ENCODE measurements at regions not wholly inside any gene's neighbourhood (a gene's known extent, or its start where the extent isn't known, plus 50 kb on each side); places are given as distances from the start of the nearest gene placed in this dataset.
"Not testable (repeated sequence)": the region's sequence is repeated elsewhere in the genome, so short reads cannot be mapped to it uniquely, and the experiment has no call there.

DNA sequence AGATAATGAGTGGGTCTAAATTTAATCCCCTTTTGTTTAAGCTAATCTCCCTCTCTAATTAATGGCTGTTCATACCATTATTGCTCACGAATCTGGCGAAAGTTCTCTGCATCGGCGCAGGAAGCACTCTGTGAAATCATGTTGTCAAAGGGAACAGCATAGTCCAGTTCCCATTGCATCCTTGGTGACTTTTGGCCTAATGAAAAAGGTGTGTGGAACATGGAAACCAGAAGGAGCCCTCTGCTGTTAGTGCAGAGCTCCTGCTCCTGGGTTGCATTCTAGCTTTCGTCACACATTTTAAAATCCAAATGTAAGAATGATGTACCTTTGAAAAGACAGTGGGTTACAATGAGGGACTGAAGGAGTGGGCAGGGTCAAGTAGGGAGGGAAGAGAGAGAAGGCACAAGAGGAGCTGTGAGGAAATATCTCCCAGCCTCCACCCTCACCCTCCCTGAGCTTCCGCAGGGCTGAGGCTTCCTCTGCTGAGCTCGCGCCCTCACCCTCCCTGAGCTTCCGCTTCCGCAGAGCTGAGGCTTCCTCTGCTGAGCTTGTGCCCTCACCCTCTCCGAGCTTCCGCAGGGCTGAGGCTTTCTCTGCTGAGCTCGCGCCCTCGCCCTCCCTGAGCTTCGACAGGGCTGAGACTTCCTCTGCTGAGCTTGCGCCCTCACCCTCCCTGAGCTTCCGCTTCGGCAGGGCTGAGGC lies 754.3 kb upstream of the TPTE start:
- not testable (repeated sequence) for DNase-seq

- no peak for DNase-seq
Measured at GRCh38 chr21:9767592-9768375, 753.6 kb upstream of the TPTE start.

- DNase-seq = not testable (repeated sequence)
Measured at GRCh38 chr21:9768376-9769130, 752.8 kb upstream of the TPTE start.

- DNase-seq = not testable (repeated sequence)
Measured at GRCh38 chr21:9769131-9769498, 752.3 kb upstream of the TPTE start.

- not testable (repeated sequence) for DNase-seq
Measured at GRCh38 chr21:9769718-9770690, 751.4 kb upstream of the TPTE start.

DNA sequence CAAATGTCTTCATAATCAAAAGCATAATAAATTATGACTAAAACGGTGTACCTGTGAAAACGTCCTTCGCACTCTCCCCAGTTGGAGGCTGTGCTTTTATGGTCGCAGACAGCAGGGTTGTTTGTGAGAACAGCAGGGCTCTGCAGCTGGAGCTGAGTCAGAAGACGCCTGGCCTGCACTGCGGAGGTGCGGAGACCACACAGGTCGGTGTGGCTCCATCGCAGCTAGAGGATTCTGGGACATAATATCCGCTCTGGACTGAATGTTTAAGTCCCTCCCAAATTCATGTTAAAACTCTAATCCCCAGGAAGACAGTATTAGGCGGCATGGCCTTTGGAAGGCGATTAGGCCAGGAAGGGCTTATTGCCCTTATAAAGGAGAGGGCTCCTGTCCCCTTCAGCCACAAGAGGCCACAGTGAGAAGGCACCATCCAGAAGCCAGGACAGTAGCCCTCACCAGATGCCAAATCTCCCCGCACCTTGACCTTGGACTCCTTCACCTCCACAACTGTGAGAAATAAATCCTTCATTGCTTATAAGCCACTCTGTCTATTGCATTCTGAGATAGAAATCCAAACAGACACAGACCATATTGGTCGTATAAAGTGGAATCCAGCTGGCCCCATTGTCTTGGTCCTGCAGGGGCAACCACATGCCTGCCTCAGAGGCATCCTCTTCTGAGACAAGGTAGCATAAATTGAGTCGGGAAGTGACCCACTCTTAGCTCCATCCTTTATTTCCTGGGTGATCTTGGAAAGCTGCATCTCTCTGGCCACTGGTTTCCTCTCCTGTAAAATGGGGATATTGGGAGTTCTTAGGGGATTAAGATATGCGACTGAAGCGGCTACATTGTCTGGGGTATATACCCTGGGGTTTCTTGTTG lies 749.7 kb upstream of the TPTE start:
- DNase-seq = not testable (repeated sequence)

DNA sequence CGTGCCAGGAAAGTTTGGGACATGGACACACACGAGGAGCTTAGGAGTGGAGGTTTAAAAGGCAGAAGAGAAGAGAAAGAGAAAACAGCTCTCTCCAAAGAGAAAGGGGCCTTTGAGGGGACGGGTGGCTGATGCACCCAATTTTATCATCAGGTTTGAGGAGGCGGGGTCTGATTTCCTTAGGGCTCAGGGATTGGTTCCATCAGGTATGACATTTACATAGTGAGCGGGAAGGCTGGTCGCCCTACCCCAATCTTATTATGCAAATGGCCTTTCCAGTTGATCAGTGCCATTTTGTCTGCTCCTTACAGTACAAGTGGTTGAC lies 749.1 kb upstream of the TPTE start:
- no peak for DNase-seq

DNA sequence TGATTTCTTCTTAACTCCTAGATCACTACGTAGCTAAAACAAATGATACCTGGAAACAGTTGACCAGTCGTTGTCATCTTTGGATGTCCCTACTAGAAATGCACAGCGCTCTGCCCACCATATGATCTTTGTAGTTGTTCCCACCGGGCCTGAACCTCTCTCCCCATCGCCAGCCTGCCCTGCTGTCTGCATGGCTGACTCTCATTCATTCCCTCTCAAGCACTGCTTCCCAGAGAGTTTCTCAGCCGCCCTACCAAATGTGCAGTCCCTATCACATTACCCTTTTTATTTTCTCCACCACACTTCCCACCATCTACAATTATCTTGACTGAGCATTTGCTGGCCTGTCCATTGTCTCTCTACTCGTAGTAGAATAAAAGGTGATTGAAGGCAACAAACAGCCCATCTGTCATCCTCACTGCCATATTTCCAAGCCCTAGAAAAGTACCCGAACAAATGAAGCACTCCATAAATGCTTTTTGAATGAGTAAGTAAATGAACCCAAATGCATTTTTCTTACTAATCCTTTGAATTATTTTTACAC lies 748.4 kb upstream of the TPTE start:
- not testable (repeated sequence) for DNase-seq

GRCh38 chr21:9774347-9774746 lies 747.0 kb upstream of the TPTE start:
- no peak for DNase-seq

GRCh38 chr21:9774901-9775593 lies 746.3 kb upstream of the TPTE start:
- not testable (repeated sequence) for DNase-seq

DNA sequence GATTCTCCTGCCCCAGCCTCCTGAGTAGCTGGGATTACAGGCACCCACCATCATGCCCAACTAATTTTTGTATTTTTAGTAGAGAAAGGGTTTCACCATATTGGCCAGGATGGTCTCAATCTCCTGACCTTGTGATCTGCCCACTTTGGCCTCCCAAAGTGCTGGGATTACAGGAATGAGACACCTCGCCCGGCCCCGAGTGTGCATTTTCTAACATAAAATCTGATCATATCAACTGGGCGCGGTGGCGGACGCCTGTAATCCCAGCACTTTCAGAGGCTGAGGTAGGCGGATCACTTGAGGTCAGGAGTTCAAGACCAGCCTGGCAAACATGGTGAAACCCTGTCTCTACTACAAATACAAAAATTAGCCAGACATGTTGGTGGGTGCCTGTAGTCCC lies 745.5 kb upstream of the TPTE start:
- DNase-seq = not testable (repeated sequence)

- DNase-seq = not testable (repeated sequence)
Measured at GRCh38 chr21:9776286-9777020, 744.9 kb upstream of the TPTE start.

DNA sequence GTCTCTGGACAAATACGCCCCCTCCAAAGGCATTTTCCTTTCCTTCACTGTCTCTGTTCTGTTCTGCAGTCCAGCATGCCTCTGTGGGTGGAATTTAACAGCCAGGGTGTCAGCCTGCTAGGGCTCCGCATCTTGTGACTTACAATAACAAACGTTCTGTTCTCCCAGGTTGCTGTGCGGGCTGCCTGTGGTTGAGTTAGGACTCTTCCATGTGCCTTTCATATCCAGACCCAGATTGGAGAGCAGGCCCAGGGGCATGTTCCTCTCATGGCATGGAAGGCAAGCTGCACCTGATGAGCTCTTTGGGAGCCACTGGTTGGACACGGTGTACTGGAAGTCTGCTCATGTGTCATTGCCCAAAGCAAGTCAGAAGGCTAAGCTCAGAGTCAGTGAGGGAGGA lies 742.8 kb upstream of the TPTE start:
- DNase-seq = not testable (repeated sequence)

GRCh38 chr21:9780441-9780937 lies 740.9 kb upstream of the TPTE start:
- no peak for DNase-seq

DNA sequence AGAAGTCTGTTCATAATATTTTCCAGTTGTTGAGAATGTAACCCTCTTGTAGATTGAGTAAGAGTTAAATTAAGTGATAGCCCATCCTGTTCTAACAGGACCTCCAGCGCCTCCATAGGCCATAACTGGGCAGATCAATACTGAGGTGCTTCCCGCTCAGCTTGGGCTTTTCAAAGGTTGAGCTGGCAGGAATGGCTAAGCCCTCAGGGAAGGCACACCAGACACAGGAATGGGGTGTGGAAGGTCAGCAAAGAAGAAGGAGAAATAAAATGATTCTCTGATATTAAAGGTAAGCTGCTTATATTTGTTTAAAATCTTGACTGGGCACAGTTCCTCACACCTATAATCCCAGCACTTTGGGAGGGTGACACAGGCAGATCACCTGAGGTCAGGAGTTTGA lies 737.8 kb upstream of the TPTE start:
- not testable (repeated sequence) for DNase-seq

GRCh38 chr21:9784201-9784600 lies 737.2 kb upstream of the TPTE start:
- not testable (repeated sequence) for DNase-seq

DNA sequence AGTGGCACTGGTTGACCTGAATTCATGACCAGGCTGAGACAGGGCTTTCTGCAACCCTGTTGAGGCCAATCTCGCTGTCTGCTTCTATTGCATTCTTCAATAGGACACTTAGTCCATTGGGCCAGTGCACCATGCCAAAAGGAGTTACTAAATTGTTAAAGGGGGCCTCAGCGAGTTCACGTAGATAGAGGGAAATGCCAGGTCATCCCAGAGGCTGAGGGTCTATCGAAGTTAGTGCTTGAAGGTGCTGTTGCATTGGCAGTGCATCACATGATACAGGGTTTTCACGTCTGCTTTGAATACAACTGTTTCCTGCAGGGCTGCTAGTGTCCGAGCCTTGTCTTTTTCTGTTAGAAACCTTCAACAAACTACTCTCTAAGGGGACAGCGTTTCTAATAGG lies 735.3 kb upstream of the TPTE start:
- not testable (repeated sequence) for DNase-seq

GRCh38 chr21:9788281-9788680 lies 733.1 kb upstream of the TPTE start:
- not testable (repeated sequence) for DNase-seq

DNA sequence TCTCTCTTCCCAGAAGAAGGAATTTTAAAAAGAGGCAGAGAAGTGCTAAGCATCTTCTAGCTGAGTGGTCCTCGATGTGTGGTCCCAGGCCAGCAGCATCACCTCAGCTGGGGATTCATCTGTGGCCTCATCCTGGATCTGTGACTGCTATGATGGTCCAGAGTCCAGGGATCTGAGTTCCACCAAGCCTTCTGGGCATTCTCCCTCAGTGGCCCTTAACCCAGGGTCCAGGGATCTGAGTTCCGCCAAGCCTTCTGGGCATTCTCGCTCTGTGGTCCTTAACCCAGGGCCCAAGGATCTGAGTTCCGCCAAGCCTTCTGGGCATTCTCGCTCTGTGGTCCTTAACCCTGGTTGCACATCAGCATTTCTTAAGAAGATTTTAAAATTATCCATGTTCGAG lies 731.0 kb upstream of the TPTE start:
- not testable (repeated sequence) for DNase-seq

GRCh38 chr21:9791453-9791852 lies 729.9 kb upstream of the TPTE start:
- not testable (repeated sequence) for DNase-seq
